ENCODE measurements at regions not wholly inside any gene's neighbourhood (a gene's known extent, or its start where the extent isn't known, plus 50 kb on each side); places are given as distances from the start of the nearest gene placed in this dataset.

DNA sequence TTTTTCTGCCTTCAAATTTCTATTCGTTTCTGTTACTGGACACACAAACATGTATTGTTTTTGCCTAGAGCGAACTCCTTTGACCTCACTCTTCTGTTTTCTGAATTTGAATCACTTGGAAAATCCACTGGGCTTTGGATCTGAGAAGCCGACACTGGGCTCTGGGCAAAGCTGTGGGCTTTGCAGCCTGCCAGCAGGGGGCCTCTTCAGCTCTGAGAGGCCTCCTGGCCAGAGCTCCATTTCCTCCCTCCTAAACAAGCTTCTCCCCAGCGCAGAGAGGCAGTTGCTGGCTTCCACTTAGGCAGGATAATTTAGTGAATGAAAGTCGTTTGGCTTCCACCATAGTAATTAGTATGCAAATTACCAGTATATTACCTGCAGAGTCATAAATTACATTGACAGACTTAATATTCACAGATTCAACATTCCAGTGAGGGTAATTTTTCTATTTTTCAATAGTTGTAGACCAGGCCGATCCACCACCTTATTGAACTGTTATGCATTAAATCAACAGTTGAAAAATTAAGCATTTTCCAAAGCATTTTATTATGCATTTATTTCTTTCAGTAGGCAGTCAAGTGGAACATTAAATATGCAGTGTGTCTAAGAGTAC, 104.0 kb upstream of the ZNF366 start:
- TF ChIP-seq POLR2AphosphoS5 (IDR thresholded peaks at IDR 0.05), result no peak
- TF ChIP-seq, protein P1, sequence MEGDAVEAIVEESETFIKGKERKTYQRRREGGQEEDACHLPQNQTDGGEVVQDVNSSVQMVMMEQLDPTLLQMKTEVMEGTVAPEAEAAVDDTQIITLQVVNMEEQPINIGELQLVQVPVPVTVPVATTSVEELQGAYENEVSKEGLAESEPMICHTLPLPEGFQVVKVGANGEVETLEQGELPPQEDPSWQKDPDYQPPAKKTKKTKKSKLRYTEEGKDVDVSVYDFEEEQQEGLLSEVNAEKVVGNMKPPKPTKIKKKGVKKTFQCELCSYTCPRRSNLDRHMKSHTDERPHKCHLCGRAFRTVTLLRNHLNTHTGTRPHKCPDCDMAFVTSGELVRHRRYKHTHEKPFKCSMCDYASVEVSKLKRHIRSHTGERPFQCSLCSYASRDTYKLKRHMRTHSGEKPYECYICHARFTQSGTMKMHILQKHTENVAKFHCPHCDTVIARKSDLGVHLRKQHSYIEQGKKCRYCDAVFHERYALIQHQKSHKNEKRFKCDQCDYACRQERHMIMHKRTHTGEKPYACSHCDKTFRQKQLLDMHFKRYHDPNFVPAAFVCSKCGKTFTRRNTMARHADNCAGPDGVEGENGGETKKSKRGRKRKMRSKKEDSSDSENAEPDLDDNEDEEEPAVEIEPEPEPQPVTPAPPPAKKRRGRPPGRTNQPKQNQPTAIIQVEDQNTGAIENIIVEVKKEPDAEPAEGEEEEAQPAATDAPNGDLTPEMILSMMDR (IDR thresholded peaks at IDR 0.05), result peak; percentile 81 to 87 (median 83)

Data from breast epithelium (tissue), 3 donors.